HL-60 (cell line): ENCODE measurements at regions not wholly inside any gene's neighbourhood (a gene's known extent, or its start where the extent isn't known, plus 50 kb on each side); places are given as distances from the start of the nearest gene placed in this dataset.

Experiments used
- CTCF ChIP-seq: IDR thresholded peaks from one replicate; pipeline ENCODE4 v1.5.1; 2011; ENCODE audit warnings: low read length, control low read depth, inconsistent platforms; ENCODE audit not compliant: insufficient read depth
- GABPA ChIP-seq: IDR thresholded peaks from 2 replicates; pipeline ENCODE4 v1.6.1; 2012; ENCODE audit warnings: low read depth
- POLR2AphosphoS5 ChIP-seq: IDR thresholded peaks from 2 replicates; pipeline ENCODE4 v1.6.1; 2012; ENCODE audit warnings: low read depth
- REST ChIP-seq: IDR thresholded peaks from 2 replicates; pipeline ENCODE4 v1.6.1; 2012; ENCODE audit warnings: low read depth; ENCODE audit not compliant: insufficient replicate concordance
- SPI1 ChIP-seq: IDR thresholded peaks from 2 replicates; pipeline ENCODE4 v1.6.1; 2012; ENCODE audit warnings: low read depth, mild to moderate bottlenecking, borderline replicate concordance

GRCh38 chr3:6492306-6492705, 368.6 kb upstream of the GRM7 start:
- no peak for TF ChIP-seq REST
- no peak for TF ChIP-seq POLR2AphosphoS5
- TF ChIP-seq CTCF: no peak
- TF ChIP-seq GABPA: no peak
- TF ChIP-seq SPI1: no peak
